Progenitor cell of endocrine pancreas (in vitro differentiated cells): ENCODE measurements at regions not wholly inside any gene's neighbourhood (a gene's known extent, or its start where the extent isn't known, plus 50 kb on each side); places are given as distances from the start of the nearest gene placed in this dataset.

Experiments
- DNase-seq: peaks from one replicate; pipeline ENCODE4 v3.0.0; 2021; ENCODE audit warnings: low spot score; ENCODE audit not compliant: unreplicated experiment
- H3K27ac Mint-ChIP-seq: 2 replicates; pipeline ENCODE4 v1.8.0; 2021; ENCODE audit warnings: mild to moderate bottlenecking, moderate library complexity, mixed read lengths
- H3K27me3 Mint-ChIP-seq: 2 replicates; pipeline ENCODE4 v1.8.0; 2021; ENCODE audit warnings: mixed read lengths
- H3K36me3 Mint-ChIP-seq: 2 replicates; pipeline ENCODE4 v1.8.0; 2022; ENCODE audit warnings: mixed read lengths; ENCODE audit not compliant: insufficient read depth
- H3K4me1 Mint-ChIP-seq: 2 replicates; pipeline ENCODE4 v1.8.0; 2021; ENCODE audit warnings: low read depth, mixed read lengths
- H3K4me3 Mint-ChIP-seq: 2 replicates; pipeline ENCODE4 v1.8.0; 2021; ENCODE audit warnings: low read depth, mild to moderate bottlenecking, moderate library complexity, mixed read lengths
- H3K9me3 Mint-ChIP-seq: 2 replicates; pipeline ENCODE4 v1.8.0; 2021; ENCODE audit warnings: low read depth, mixed read lengths
- CTCF ChIP-seq: fragments of 200-600 bp; sonication (generic); IDR thresholded peaks from one replicate; pipeline ENCODE4 v1.5.0; 2021; ENCODE audit warnings: antibody characterized with exemption, mild to moderate bottlenecking; ENCODE audit not compliant: unreplicated experiment

- Mint-ChIP-seq H3K27ac (no peak overlapping the region), H3K4me1 (no peaks in the 10 kb centered on the region), H3K36me3 (no peaks in the 10 kb centered on the region), H3K27me3 (no peaks in the 10 kb centered on the region), H3K9me3 (peaks cover 4% of the 10 kb centered on the region), H3K4me3 (no peak overlapping the region)
- DNase-seq = no peak
- TF ChIP-seq CTCF = no peak
Observed at GRCh38 chr9:100865111-100865510, 163.4 kb upstream of the PLPPR1 start.

- H3K36me3 Mint-ChIP-seq = no peaks in the 10 kb centered on the region
- H3K9me3 Mint-ChIP-seq = peaks cover 4% of the 10 kb centered on the region
- no peaks in the 10 kb centered on the region for H3K27me3 Mint-ChIP-seq
- no peak overlapping the region for H3K27ac Mint-ChIP-seq
- DNase-seq = no peak
- H3K4me1 Mint-ChIP-seq = no peaks in the 10 kb centered on the region
- TF ChIP-seq CTCF = no peak
- no peak overlapping the region for H3K4me3 Mint-ChIP-seq
Observed at GRCh38 chr9:100865648-100866047, 162.9 kb upstream of the PLPPR1 start.

- H3K4me3 Mint-ChIP-seq = no peak overlapping the region
- no peaks in the 10 kb centered on the region for H3K4me1 Mint-ChIP-seq
- TF ChIP-seq CTCF = no peak
- no peaks in the 10 kb centered on the region for H3K36me3 Mint-ChIP-seq
- no peaks in the 10 kb centered on the region for H3K27me3 Mint-ChIP-seq
- no peaks in the 10 kb centered on the region for H3K9me3 Mint-ChIP-seq
- no peak overlapping the region for H3K27ac Mint-ChIP-seq
- DNase-seq = no peak
Observed at GRCh38 chr9:100869326-100869725, 159.2 kb upstream of the PLPPR1 start.

GRCh38 chr9:100879884-100880283 lies 148.6 kb upstream of the PLPPR1 start:
- no peak for TF ChIP-seq CTCF
- Mint-ChIP-seq H3K4me1 (peaks cover 1% of the 10 kb centered on the region), H3K36me3 (no peaks in the 10 kb centered on the region), H3K4me3 (no peak overlapping the region), H3K27ac (no peak overlapping the region), H3K9me3 (no peaks in the 10 kb centered on the region), H3K27me3 (no peaks in the 10 kb centered on the region)
- DNase-seq = no peak

GRCh38 chr9:100880284-100880683 lies 148.2 kb upstream of the PLPPR1 start:
- H3K36me3 Mint-ChIP-seq = no peaks in the 10 kb centered on the region
- no peak for TF ChIP-seq CTCF
- H3K27me3 Mint-ChIP-seq = no peaks in the 10 kb centered on the region
- no peak overlapping the region for H3K27ac Mint-ChIP-seq
- DNase-seq = no peak
- H3K4me1 Mint-ChIP-seq = peaks cover 1% of the 10 kb centered on the region
- H3K9me3 Mint-ChIP-seq = no peaks in the 10 kb centered on the region
- H3K4me3 Mint-ChIP-seq = no peak overlapping the region
